Spleen (tissue), 11 donors: ENCODE measurements at regions not wholly inside any gene's neighbourhood (a gene's known extent, or its start where the extent isn't known, plus 50 kb on each side); places are given as distances from the start of the nearest gene placed in this dataset.

Experiments
- DNase-seq: peaks from one replicate; pipeline ENCODE4 v3.0.0-alpha.2; 2020
- H3K27ac ChIP-seq, 8 donors: fragments of 200-600 bp; sonication (generic) in 7 of 8; 1 replicate in 4 of 8; 2 replicates in 4 of 8; pipeline versions ENCODE4 v1.5.0 to v1.8.0; 2016 to 2021; ENCODE audit warnings: inconsistent platforms in 4 of 8, mild to moderate bottlenecking in 4 of 8, moderate library complexity in 1 of 8
- H3K27me3 ChIP-seq, 7 donors: fragments of 200-600 bp; sonication (generic) in 6 of 7; replicated peaks in 1 of 7; 1 replicate in 4 of 7; 2 replicates in 3 of 7; pipeline versions ENCODE4 v1.5.0 to v1.8.0; 2016 to 2021; ENCODE audit warnings: inconsistent platforms in 3 of 7, mild to moderate bottlenecking in 1 of 7
- H3K36me3 ChIP-seq, 6 donors: fragments of 200-600 bp; sonication (generic) in 5 of 6; 1 replicate in 4 of 6; 2 replicates in 2 of 6; pipeline versions ENCODE4 v1.5.0 to v1.8.0; 2016 to 2021; ENCODE audit warnings: inconsistent platforms in 2 of 6
- H3K4me1 ChIP-seq, 6 donors: fragments of 200-600 bp; sonication (generic) in 5 of 6; 1 replicate in 3 of 6; 2 replicates in 3 of 6; pipeline versions ENCODE4 v1.5.0 to v1.8.0; 2016 to 2021; ENCODE audit warnings: inconsistent platforms in 3 of 6
- H3K4me3 ChIP-seq, 8 donors: fragments of 200-600 bp; sonication (generic) in 7 of 8; 1 replicate in 4 of 8; 2 replicates in 4 of 8; pipeline versions ENCODE4 v1.5.0 to v1.8.0; 2016 to 2021; ENCODE audit warnings: inconsistent platforms in 4 of 8, mild to moderate bottlenecking in 4 of 8, moderate library complexity in 2 of 8
- H3K9me3 ChIP-seq, 8 donors: fragments of 200-600 bp; sonication (generic) in 7 of 8; 1 replicate in 4 of 8; 2 replicates in 4 of 8; pipeline versions ENCODE4 v1.5.0 to v1.8.0; 2016 to 2021; ENCODE audit warnings: inconsistent platforms in 4 of 8
- CTCF ChIP-seq, 11 experiments: fragments of 200-600 bp in 7 of 11; fragments of 450-650 bp in 4 of 11; sonication (generic) in 4 of 11; IDR thresholded peaks in 8 of 11; conservative IDR thresholded peaks in 3 of 11; 1 replicate in 7 of 11; 2 replicates in 4 of 11; pipeline versions ENCODE4 v1.4.0 to v1.8.0; 2016 to 2021; ENCODE audit warnings: antibody characterized with exemption in 11 of 11, inconsistent platforms in 4 of 11, mild to moderate bottlenecking in 1 of 11
- POLR2A ChIP-seq, 3 donors: fragments of 450-650 bp; IDR thresholded peaks; one replicate each; pipeline ENCODE4 v1.5.1; 2017; ENCODE audit warnings: antibody characterized with exemption in 3 of 3, mild to moderate bottlenecking in 1 of 3
- POLR2AphosphoS5 ChIP-seq, 3 donors: sonication (generic); formaldehyde crosslinking; IDR thresholded peaks; one replicate each; pipeline ENCODE4 v1.5.1; 2017; ENCODE audit warnings: antibody characterized with exemption in 3 of 3
- WGBS, 5 donors: extraction: QIAGEN DNeasy Blood & Tissue Kit in 3 of 5; methylation state at CpG; one replicate each; pipeline versions ENCODE4 v1.1.5 to v1.1.7; 2013 to 2018; 5-methylcytosine and 5-hydroxymethylcytosine counted together
- intact Hi-C: fragments of 100-400 bp; cut with DNase I; formaldehyde crosslinking; loops from one replicate; pipeline ENCODE4 v1.15.0; 2023; ENCODE audit warnings: low total_unique reads
- donor health status: healthy with polysubstance abuse.
- donor health status: DM: no; HTN: no; CAD: no; lungs with moderate emphysema.
- donor health status: DM: no; HTN: no; CAD: no.
- donor health status: Bipolar disorder and iron deficiency.
- donor health status: healthy.
- donor health status: DM: no; HTN: no; CAD: no.
- donor health status: DM: yes; HTN: yes; CAD: no.

DNA sequence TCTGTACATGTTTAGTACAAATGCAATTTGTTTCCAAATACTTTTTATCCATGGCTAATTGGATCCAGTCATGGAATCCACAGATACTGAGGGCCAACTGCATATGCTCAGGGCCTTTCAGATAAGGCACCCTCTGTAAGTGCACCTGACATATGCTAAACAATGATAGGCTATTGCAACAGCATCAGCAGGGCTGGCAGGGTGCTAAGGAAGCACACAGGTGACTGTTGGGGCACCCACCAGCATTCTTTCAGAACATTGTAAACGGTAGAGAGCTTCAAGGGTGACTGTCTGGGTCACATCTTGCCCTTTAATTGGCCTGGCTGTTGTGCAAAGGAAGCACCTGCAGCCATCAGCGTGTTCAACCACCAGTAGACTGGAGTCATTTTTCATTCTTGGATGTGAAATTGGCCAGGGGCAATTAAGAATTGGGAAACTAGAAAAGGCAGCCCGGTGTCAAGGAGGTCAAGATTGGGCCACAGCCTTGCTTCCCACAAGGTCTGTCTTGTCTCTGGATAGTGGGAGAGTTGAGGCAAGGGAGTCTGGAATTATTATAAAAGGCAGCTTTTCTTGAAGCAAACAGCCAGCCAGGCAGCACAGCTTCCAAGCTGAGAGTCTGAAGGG, 129.3 kb upstream of the RAI14 start:
- no peak for DNase-seq
- H3K27me3 ChIP-seq, result no peaks in the 10 kb centered on the region
- H3K36me3 ChIP-seq, result no peaks in the 10 kb centered on the region
- H3K9me3 ChIP-seq, result no peaks in the 10 kb centered on the region
- no peak overlapping the region for H3K4me3 ChIP-seq
- peak overlapping the region in 7 of 8 donors; percentile 7 to 58 (median 49) for H3K27ac ChIP-seq
- intact Hi-C loops, result loop anchor here (10.0 kb wide), 1 partner anchor 128 kb away; the partner anchor contains the start of gene RAI14
- peaks cover 8 to 48% (median 22%) of the 10 kb centered on the region in 6 donors for H3K4me1 ChIP-seq
- 6 to 23% (median 14%) methylated on average over 3 of the region's 3 CpGs for WGBS, 5 donors
- TF ChIP-seq POLR2AphosphoS5 (IDR thresholded peaks at IDR 0.05) (peak in 1 of 3 donors; percentile 27), CTCF (IDR thresholded peaks at IDR 0.05 in 8 of 11, conservative IDR thresholded peaks at IDR 0.05 in 3 of 11) (no peak)

GRCh38 chr5:34529581-34530331, 126.4 kb upstream of the RAI14 start:
- Histone ChIP-seq H3K27ac (peak overlapping the region in 7 of 8 donors; percentile 28 to 68 (median 52)), H3K36me3 (no peaks in the 10 kb centered on the region), H3K9me3 (no peaks in the 10 kb centered on the region), H3K4me1 (peaks cover 0 to 29% (median 5%) of the 10 kb centered on the region in 6 donors), H3K4me3 (no peak overlapping the region), H3K27me3 (no peaks in the 10 kb centered on the region)
- DNase-seq, result no peak
- intact Hi-C loops, result loop anchor here (10.0 kb wide), 1 partner anchor 125 kb away; the partner anchor contains the start of gene RAI14
- WGBS, 5 donors, result 70 to 87% (median 81%) methylated on average over 10 of the region's 10 CpGs
- TF ChIP-seq CTCF (IDR thresholded peaks at IDR 0.05 in 8 of 11, conservative IDR thresholded peaks at IDR 0.05 in 3 of 11) (no peak), POLR2AphosphoS5 (IDR thresholded peaks at IDR 0.05) (no peak), POLR2A (IDR thresholded peaks at IDR 0.05) (no peak)

- no peak for TF ChIP-seq POLR2AphosphoS5 (IDR thresholded peaks at IDR 0.05)
- no peak for TF ChIP-seq POLR2A (IDR thresholded peaks at IDR 0.05)
- TF ChIP-seq CTCF (IDR thresholded peaks at IDR 0.05 in 8 of 11, conservative IDR thresholded peaks at IDR 0.05 in 3 of 11), result no peak
- Histone ChIP-seq H3K27me3 (no peaks in the 10 kb centered on the region), H3K36me3 (no peaks in the 10 kb centered on the region), H3K27ac (no peak overlapping the region), H3K4me3 (no peak overlapping the region), H3K4me1 (peaks cover 0 to 22% (median 0%) of the 10 kb centered on the region in 6 donors), H3K9me3 (no peaks in the 10 kb centered on the region)
- DNase-seq, result no peak
- 66 to 81% (median 69%) methylated on average over 2 of the region's 2 CpGs for WGBS, 5 donors
- intact Hi-C loops, result no loop called here
These were observed 125.5 kb upstream of the RAI14 start for GRCh38 chr5:34530637-34531036.

DNA sequence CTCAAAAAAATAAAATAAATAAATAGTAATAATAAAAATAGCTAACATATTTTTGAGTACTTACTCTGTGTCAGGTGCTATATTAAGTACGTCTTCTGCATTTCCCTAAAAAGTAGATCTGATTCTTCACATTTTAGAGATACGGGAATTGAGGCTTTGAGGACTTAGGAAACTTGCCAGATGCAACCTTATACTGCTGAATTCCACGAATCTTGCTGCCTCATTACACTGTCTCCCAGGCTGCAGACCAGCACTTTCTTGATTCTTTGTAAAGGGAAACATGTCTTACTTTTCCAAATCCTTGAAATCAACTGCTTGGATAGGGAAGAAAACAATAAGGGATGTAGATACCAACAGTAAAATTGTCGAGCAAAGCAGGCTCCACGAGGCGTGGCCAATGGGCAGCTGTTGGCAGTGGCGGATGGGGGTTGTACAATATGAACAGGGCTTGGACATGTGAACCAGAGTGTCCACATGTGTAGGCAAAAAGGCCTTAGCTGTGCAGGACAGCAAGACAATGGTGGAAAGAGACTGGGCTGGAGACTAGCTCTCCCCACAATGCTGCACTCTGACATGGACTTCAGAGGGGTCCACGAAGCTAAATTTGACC, 124.3 kb upstream of the RAI14 start:
- DNase-seq, result no peak
- no peaks in the 10 kb centered on the region for H3K27me3 ChIP-seq
- no peak overlapping the region for H3K4me3 ChIP-seq
- H3K36me3 ChIP-seq, result no peaks in the 10 kb centered on the region
- peaks cover 0 to 18% (median 0%) of the 10 kb centered on the region in 6 donors for H3K4me1 ChIP-seq
- WGBS, 5 donors, result 65 to 75% (median 72%) methylated on average over 8 of the region's 8 CpGs
- no peaks in the 10 kb centered on the region for H3K9me3 ChIP-seq
- H3K27ac ChIP-seq, result no peak overlapping the region
- intact Hi-C loops, result no loop called here
- no peak for TF ChIP-seq POLR2A (IDR thresholded peaks at IDR 0.05)
- TF ChIP-seq POLR2AphosphoS5 (IDR thresholded peaks at IDR 0.05), result no peak
- TF ChIP-seq CTCF (IDR thresholded peaks at IDR 0.05 in 8 of 11, conservative IDR thresholded peaks at IDR 0.05 in 3 of 11), result no peak
